ENCODE measurements at regions not wholly inside any gene's neighbourhood (a gene's known extent, or its start where the extent isn't known, plus 50 kb on each side); places are given as distances from the start of the nearest gene placed in this dataset.

GRCh38 chr16:85188822-85189672 is 76.8 kb upstream of the CIBAR2 start:
- intact Hi-C loops (cut with micrococcal nuclease) = no loop called here
- H3K4me1 ChIP-seq (ENCODE audit: control insufficient read depth, insufficient read depth, low read length) = no peaks in the 10 kb centered on the region
- H3K4me3 Mint-ChIP-seq = no peak overlapping the region
- no peaks in the 10 kb centered on the region for H3K4me1 Mint-ChIP-seq
- H3K36me3 Mint-ChIP-seq = peaks cover 11% of the 10 kb centered on the region
- H3K36me3 ChIP-seq (ENCODE audit: control insufficient read depth, insufficient read depth, low read length) = no peaks in the 10 kb centered on the region
- no peak for TF ChIP-seq CTCF (IDR thresholded peaks at IDR 0.05)
- 96% methylated on average over 3 of the region's 3 CpGs for WGBS (ENCODE audit: insufficient coverage)
- peaks cover 0 to 17% of the 10 kb centered on the region in 2 donors for H3K27me3 Mint-ChIP-seq (ENCODE audit: low read depth in 2 of 2)
- DNase-seq (no peak), ATAC-seq (no peak)
- peaks cover 9% of the 10 kb centered on the region for H3K9me3 ChIP-seq (ENCODE audit: control insufficient read depth, insufficient read depth, low read length)
- H3K4me3 ChIP-seq (ENCODE audit: low read length) = no peak overlapping the region
- H3K27ac Mint-ChIP-seq = no peak overlapping the region
- no peaks in the 10 kb centered on the region for H3K27me3 ChIP-seq (ENCODE audit: control insufficient read depth, insufficient read depth, low read length)
- H3K27ac ChIP-seq (ENCODE audit: low read length) = no peak overlapping the region
- H3K9me3 Mint-ChIP-seq = peaks cover 5 to 6% of the 10 kb centered on the region in 2 donors

- H3K4me1 ChIP-seq (ENCODE audit: control insufficient read depth, insufficient read depth, low read length) = no peaks in the 10 kb centered on the region
- H3K4me3 ChIP-seq (ENCODE audit: low read length) = no peak overlapping the region
- Mint-ChIP-seq H3K4me3 (no peak overlapping the region), H3K27me3 (ENCODE audit: low read depth in 2 of 2) (peaks cover 6 to 16% of the 10 kb centered on the region in 2 donors), H3K36me3 (no peaks in the 10 kb centered on the region), H3K4me1 (no peaks in the 10 kb centered on the region), H3K9me3 (no peaks in the 10 kb centered on the region), H3K27ac (no peak overlapping the region)
- intact Hi-C loops (cut with micrococcal nuclease) = no loop called here
- DNase-seq (no peak), ATAC-seq (no peak)
- no peaks in the 10 kb centered on the region for H3K27me3 ChIP-seq (ENCODE audit: control insufficient read depth, insufficient read depth, low read length)
- H3K36me3 ChIP-seq (ENCODE audit: control insufficient read depth, insufficient read depth, low read length) = no peaks in the 10 kb centered on the region
- 98% methylated on average over 2 of the region's 2 CpGs for WGBS (ENCODE audit: insufficient coverage)
- H3K9me3 ChIP-seq (ENCODE audit: control insufficient read depth, insufficient read depth, low read length) = no peaks in the 10 kb centered on the region
- no peak for TF ChIP-seq CTCF (IDR thresholded peaks at IDR 0.05)
- no peak overlapping the region for H3K27ac ChIP-seq (ENCODE audit: low read length)
Measured at GRCh38 chr16:85190572-85190971, 78.3 kb upstream of the CIBAR2 start.

- H3K4me3 Mint-ChIP-seq = no peak overlapping the region
Measured at GRCh38 chr16:85191341-85191965, 79.2 kb upstream of the CIBAR2 start.

More at GRCh38 chr16:85191341-85191965, 79.2 kb upstream of the CIBAR2 start:
- no peak for ATAC-seq
- intact Hi-C loops (cut with micrococcal nuclease) = no loop called here
- Mint-ChIP-seq H3K27me3 (ENCODE audit: low read depth in 2 of 2) (peaks cover 6 to 16% of the 10 kb centered on the region in 2 donors), H3K36me3 (no peaks in the 10 kb centered on the region), H3K9me3 (no peaks in the 10 kb centered on the region), H3K4me1 (no peaks in the 10 kb centered on the region), H3K27ac (no peak overlapping the region)
- DNase-seq = no peak
- no peak overlapping the region for H3K4me3 ChIP-seq (ENCODE audit: low read length)
- H3K27ac ChIP-seq (ENCODE audit: low read length) = no peak overlapping the region
- H3K4me1 ChIP-seq (ENCODE audit: control insufficient read depth, insufficient read depth, low read length) = no peaks in the 10 kb centered on the region
- H3K27me3 ChIP-seq (ENCODE audit: control insufficient read depth, insufficient read depth, low read length) = no peaks in the 10 kb centered on the region
- no peaks in the 10 kb centered on the region for H3K9me3 ChIP-seq (ENCODE audit: control insufficient read depth, insufficient read depth, low read length)
- H3K36me3 ChIP-seq (ENCODE audit: control insufficient read depth, insufficient read depth, low read length) = no peaks in the 10 kb centered on the region
- 89% methylated on average over 18 of the region's 19 CpGs for WGBS (ENCODE audit: insufficient coverage)
- no peak for TF ChIP-seq CTCF (IDR thresholded peaks at IDR 0.05)
